Loucy (cell line): ENCODE measurements at regions not wholly inside any gene's neighbourhood (a gene's known extent, or its start where the extent isn't known, plus 50 kb on each side); places are given as distances from the start of the nearest gene placed in this dataset.

Source experiments
- H2AFZ ChIP-seq: fragments of 200-600 bp; sonication (generic); 2 replicates; pipeline ENCODE4 v1.6.0; 2016; ENCODE audit warnings: antibody characterized with exemption, mild to moderate bottlenecking, low read length, moderate library complexity
- H3F3A ChIP-seq: fragments of 200-600 bp; 2 replicates; pipeline ENCODE4 v1.6.0; 2016; ENCODE audit warnings: antibody characterized with exemption, low read depth, mild to moderate bottlenecking
- H3K27me3 ChIP-seq: fragments of 200-600 bp; sonication (generic); 2 replicates; pipeline ENCODE4 v1.6.1; 2014; ENCODE audit warnings: low read length, mild to moderate bottlenecking; ENCODE audit not compliant: insufficient read depth, poor library complexity, severe bottlenecking
- H3K36me3 ChIP-seq: fragments of 200-600 bp; sonication (generic); 2 replicates; pipeline ENCODE4 v1.6.1; 2016; ENCODE audit warnings: low read length; ENCODE audit not compliant: insufficient read depth
- H3K4me1 ChIP-seq: fragments of 200-600 bp; sonication (generic); 2 replicates; pipeline ENCODE4 v1.5.1; 2014; ENCODE audit warnings: low read length, mild to moderate bottlenecking; ENCODE audit not compliant: insufficient read depth, poor library complexity, severe bottlenecking
- H3K4me2 ChIP-seq: fragments of 200-600 bp; sonication (generic); 2 replicates; pipeline ENCODE4 v1.6.0; 2014; ENCODE audit warnings: antibody characterized with exemption, low read length, low read depth, mild to moderate bottlenecking; ENCODE audit not compliant: poor library complexity, severe bottlenecking
- H3K4me3 ChIP-seq: fragments of 200-600 bp; sonication (generic); 2 replicates; pipeline ENCODE4 v1.5.1; 2014; ENCODE audit warnings: low read length, mild to moderate bottlenecking, mixed read lengths; ENCODE audit not compliant: poor library complexity, severe bottlenecking
- H3K79me2 ChIP-seq: fragments of 200-600 bp; sonication (generic); 2 replicates; pipeline ENCODE4 v1.6.1; 2014; ENCODE audit warnings: low read length; ENCODE audit not compliant: insufficient read depth
- H3K9ac ChIP-seq: fragments of 200-600 bp; sonication (generic); 2 replicates; pipeline ENCODE4 v1.6.0; 2014; ENCODE audit warnings: mild to moderate bottlenecking, low read depth, low read length, moderate library complexity; ENCODE audit not compliant: poor library complexity, severe bottlenecking
- H3K9me2 ChIP-seq: fragments of 200-600 bp; sonication (generic); replicated peaks from 2 replicates; pipeline ENCODE4 v1.6.1; 2016; ENCODE audit warnings: low read depth, low read length, mixed read lengths
- H3K9me3 ChIP-seq: fragments of 200-600 bp; sonication (generic); 2 replicates; pipeline ENCODE4 v1.6.1; 2014; ENCODE audit warnings: mild to moderate bottlenecking, antibody characterized with exemption, low read length, low read depth; ENCODE audit not compliant: insufficient read depth
- H4K20me1 ChIP-seq: fragments of 200-600 bp; sonication (generic); 2 replicates; pipeline ENCODE4 v1.6.0; 2014; ENCODE audit warnings: antibody characterized with exemption, low read length, mild to moderate bottlenecking; ENCODE audit not compliant: insufficient read depth, poor library complexity, severe bottlenecking
- CTCF ChIP-seq: fragments of 200-600 bp; sonication (generic); conservative IDR thresholded peaks from 2 replicates; pipeline ENCODE4 v1.5.1; 2014; ENCODE audit warnings: mild to moderate bottlenecking, antibody characterized with exemption, low read length
- EZH2phosphoT487 ChIP-seq: fragments of 200-600 bp; IDR thresholded peaks from 2 replicates; pipeline ENCODE4 v1.6.1; 2018; ENCODE audit warnings: antibody characterized with exemption, mild to moderate bottlenecking, moderate library complexity, borderline replicate concordance

DNA sequence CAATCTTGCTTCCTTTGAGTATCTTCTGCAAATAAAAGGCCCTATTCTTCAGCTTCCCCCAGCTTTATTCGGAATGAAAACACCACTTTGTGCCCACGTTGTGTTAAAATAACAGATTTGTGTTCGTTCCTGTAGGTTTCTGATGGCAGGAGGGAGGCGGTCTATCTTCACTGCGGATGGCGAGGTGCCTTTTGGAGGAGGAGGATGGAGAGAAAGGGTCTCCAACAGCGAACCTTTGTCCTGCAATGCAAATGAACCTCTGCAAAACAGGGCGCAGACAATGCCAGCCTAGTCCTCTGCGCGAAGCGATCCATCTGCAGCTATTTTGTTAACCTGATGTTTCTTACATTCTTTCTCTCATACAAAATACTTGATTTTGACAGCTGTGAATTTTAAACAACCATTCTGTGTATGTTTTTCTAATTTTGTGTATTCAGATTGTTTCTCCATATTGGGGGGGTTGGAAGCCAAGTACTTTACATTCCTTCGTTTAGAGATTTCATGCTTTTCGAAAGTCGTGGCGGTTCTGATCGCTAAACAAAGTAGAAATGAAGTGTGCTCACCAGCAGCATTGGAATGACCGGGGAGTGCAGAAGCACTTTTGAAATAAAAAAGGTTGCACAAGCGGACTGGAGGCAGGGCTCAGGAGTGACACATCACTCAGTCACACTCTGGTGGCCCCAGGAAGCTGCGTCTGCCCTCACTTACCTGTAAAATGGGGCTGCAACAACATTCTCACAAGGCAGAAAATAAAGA lies 279.0 kb upstream of the IRX5 start:
- Histone ChIP-seq H3K27me3 (no peaks in the 10 kb centered on the region), H3K4me3 (no peak overlapping the region)
- TF ChIP-seq CTCF, result no peak
- TF ChIP-seq EZH2phosphoT487, result no peak

DNA sequence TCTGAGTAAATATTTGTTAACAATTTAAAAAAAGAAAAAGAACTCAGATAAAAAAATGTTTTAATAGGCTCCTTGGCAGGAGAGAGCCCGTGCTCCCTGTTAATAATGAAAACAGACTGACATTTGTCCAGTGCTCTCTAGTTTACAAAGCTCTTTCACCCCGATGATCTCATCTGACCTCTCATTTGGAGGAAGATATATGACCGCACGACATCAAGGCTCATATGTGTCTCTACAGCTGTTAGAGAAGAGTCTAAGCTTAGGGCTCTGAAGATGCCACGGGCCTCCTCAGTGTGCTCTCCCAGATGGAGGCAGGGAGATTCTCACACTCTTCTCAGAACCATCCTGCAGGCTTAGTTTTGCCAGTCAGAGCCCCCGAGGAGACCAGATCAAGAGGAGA lies 280.8 kb upstream of the IRX5 start:
- no peak overlapping the region for H3K4me2 ChIP-seq
- H3K27me3 ChIP-seq, result no peaks in the 10 kb centered on the region
- H3K4me1 ChIP-seq, result peaks cover 7% of the 10 kb centered on the region
- H4K20me1 ChIP-seq, result no peaks in the 10 kb centered on the region
- H2AFZ ChIP-seq, result no peak overlapping the region
- H3K4me3 ChIP-seq, result no peak overlapping the region
- H3K36me3 ChIP-seq, result no peaks in the 10 kb centered on the region
- no peak overlapping the region for H3K9ac ChIP-seq
- no peaks in the 10 kb centered on the region for H3K79me2 ChIP-seq
- H3K9me2 ChIP-seq, result no peaks in the 10 kb centered on the region
- no peaks in the 10 kb centered on the region for H3K9me3 ChIP-seq
- no peaks in the 10 kb centered on the region for H3F3A ChIP-seq
- TF ChIP-seq CTCF (no peak), EZH2phosphoT487 (no peak)

More for the DNA sequence above, 279.0 kb upstream of the IRX5 start:
- Histone ChIP-seq H3K4me2 (no peak overlapping the region), H3K4me1 (peaks cover 7% of the 10 kb centered on the region), H2AFZ (no peak overlapping the region), H3K9ac (no peak overlapping the region), H3K9me3 (no peaks in the 10 kb centered on the region), H3K36me3 (no peaks in the 10 kb centered on the region), H3F3A (no peaks in the 10 kb centered on the region), H4K20me1 (no peaks in the 10 kb centered on the region), H3K79me2 (no peaks in the 10 kb centered on the region), H3K9me2 (no peaks in the 10 kb centered on the region)

- no peaks in the 10 kb centered on the region for H3K36me3 ChIP-seq
- no peaks in the 10 kb centered on the region for H3K79me2 ChIP-seq
- H3K9me3 ChIP-seq, result no peaks in the 10 kb centered on the region
- H4K20me1 ChIP-seq, result no peaks in the 10 kb centered on the region
- no peaks in the 10 kb centered on the region for H3F3A ChIP-seq
- no peak overlapping the region for H2AFZ ChIP-seq
- TF ChIP-seq EZH2phosphoT487 (no peak), CTCF (no peak)
- no peaks in the 10 kb centered on the region for H3K9me2 ChIP-seq
- H3K4me2 ChIP-seq, result no peak overlapping the region
- no peak overlapping the region for H3K4me3 ChIP-seq
- peaks cover 7% of the 10 kb centered on the region for H3K4me1 ChIP-seq
- H3K27me3 ChIP-seq, result no peaks in the 10 kb centered on the region
- H3K9ac ChIP-seq, result no peak overlapping the region
Observed at GRCh38 chr16:54648575-54648974, 282.1 kb upstream of the IRX5 start.
